Left hindlimb (tissue), 1 donor: ENCODE measurements at regions not wholly inside any gene's neighbourhood (a gene's known extent, or its start where the extent isn't known, plus 50 kb on each side); places are given as distances from the start of the nearest gene placed in this dataset.
"Not testable (repeated sequence)": the region's sequence is repeated elsewhere in the genome, so short reads cannot be mapped to it uniquely, and the experiment has no call there.

Source experiments
- DNase-seq: peaks from one replicate; pipeline ENCODE4 v3.0.0-alpha.2; 2018

DNA sequence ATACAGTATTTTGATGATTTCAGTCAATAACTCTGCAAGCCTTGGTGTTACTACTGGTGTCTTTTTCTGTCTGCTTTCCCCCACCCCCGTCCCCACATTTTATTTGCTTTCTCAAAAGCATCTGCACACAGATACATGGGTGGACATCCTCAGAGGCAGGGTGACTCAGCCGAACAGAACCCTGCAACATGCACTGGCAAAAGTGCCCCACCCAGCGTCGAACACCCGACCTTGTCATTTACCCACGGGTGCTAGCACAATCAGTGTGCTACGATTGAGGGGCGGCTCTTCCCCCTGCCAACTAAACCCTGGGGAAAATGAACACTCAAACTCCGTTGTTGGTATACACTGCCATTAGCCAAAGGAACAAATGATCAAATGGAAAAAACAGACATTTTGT lies 115.9 kb upstream of the NAA20 start:
- DNase-seq, result no peak

DNA sequence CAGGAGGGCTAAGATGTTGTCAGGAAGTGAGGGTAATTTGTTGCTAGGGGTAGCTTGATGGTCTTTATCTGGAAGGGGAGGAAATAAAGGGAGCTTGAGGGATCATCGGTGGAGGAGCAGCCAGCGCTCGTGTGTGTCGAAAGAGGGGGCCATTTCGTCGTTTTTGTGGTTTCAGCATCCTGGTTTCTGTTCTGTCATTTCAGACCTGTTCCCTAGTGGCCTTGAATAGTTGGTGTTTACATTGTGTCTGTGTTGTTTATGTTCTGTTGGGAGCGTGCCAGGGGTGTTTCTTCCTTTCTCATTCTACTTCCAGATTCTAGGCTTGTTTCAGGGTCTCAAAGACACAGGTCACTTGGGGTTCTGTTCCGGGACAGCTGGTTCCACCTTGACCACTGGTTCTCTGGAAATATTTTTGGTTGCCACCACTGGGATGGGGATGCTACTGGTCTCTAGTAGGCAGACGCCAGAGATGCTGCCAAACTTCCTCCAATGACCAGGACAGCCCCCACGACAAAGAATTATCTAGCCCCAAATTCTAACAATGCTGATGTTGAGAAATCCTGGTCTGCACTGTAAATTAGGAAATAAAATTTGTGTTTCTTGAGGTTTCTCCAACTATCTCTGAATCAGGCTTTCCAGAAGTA lies 113.9 kb upstream of the NAA20 start:
- peak; percentile 42 for DNase-seq

DNA sequence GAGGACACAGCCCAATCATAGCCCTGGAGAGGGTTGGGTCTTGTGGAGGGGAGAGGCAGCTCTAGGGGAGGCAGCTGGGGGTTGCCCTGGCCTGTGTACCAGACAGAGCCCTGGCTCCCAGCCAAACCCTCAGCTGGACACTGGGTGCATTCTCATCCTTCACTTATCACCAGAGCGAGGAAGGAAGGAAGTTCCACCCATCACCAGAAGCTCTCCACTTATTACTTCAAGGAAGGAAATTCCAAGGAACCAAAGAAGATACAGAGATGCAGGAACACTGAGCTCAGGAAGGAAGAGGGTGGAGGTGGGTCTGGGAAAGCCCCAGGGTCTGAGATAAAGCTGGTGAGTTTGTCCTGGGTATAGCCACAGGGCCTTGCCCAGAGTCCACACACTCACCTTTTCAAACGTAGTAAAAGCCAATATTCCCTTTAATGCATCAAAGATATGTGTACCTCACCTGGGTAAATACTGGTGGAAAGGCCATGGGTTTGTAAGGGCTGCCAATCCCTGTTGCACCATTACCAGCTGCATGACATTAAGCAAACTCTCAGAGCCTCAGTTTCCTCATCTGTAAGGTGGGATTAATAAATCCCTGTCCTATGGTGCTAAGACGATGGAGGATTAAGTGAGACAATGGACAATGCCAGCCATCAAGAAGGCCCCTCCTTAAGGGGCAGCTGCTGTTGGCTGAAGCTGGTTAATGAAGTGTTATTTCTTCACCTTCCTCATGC lies 109.7 kb upstream of the NAA20 start:
- DNase-seq, result no peak

GRCh38 chr20:19908576-19908975 lies 108.6 kb upstream of the NAA20 start:
- no peak for DNase-seq

DNA sequence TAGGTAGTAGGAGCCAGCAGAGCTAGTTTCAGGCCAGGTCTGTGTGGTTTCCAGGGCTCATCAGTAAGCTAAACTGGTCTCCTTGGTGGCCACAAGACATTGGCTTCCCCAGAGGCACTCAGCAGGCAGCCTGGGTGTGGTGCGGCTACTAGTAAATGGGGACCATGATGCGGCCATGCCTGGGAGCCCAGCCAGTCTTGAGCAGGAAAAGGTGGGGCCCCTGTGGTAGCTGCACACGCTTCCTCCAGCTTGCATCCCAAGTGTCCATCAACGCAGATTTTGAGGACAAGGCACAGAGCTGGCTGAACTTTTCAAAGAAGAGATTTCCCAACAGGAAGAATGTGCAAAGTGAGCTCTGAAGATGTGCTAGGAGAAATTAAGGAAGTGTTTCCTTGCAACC lies 107.4 kb upstream of the NAA20 start:
- DNase-seq, result no peak

DNA sequence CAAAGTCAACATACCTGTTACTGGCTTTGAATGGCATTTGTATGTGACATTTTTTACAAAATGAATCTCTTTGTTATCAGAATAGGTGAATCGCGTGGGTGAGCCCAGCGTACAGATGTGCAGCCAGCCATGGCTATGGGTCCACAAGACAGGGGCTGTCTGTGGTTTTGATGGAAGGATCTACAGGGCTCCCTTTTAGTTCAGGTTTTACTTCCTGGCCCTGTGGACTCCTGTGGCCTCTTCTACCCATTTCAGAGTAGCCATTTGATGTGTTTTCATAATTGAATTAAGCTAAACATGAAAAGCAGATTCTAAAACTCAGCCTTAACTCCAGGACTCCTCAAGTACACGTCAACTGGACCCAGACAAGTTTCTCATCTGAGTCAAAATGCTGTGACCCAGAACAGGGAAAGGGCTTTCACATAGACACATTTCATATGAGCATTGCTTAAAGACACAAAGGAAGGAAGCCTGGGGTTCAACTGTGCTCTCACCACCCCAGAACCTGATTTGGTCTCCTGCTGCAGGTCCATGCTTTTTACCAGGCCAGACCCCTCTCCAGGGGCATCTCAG lies 105.3 kb upstream of the NAA20 start:
- no peak for DNase-seq

GRCh38 chr20:19913349-19913748 lies 103.8 kb upstream of the NAA20 start:
- DNase-seq, result no peak

DNA sequence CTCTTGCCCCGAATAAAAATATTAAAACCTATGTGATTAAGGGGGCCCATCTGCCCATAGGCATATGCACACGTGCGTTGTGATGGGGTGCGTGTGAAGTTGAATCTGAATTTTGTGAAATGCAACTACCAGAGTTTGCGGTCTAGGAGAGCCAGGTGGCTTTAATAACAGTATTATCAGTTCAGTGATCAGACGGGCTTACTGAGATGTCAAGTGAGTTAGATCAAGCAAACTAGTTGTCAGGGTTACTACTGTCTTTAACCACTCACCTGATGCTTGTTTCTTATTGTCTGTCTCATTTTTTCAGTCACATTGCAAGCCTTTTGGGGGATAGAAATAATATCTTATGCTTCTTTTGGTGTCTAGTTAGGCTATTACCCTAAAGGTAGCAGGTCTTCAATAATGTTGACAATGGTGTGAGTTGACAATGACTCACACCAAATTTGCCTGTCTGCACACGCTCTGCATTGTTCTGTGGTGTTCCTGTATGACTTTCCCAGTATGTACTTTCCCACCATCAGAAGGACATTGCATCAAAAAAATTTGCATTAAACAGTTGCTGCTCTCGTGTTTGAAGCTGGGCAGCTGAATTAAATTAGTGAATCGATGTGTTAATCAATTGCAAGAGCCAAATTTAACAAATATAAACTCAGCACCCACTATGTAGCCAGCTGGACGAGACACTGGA lies 103.1 kb upstream of the NAA20 start:
- no peak for DNase-seq

DNA sequence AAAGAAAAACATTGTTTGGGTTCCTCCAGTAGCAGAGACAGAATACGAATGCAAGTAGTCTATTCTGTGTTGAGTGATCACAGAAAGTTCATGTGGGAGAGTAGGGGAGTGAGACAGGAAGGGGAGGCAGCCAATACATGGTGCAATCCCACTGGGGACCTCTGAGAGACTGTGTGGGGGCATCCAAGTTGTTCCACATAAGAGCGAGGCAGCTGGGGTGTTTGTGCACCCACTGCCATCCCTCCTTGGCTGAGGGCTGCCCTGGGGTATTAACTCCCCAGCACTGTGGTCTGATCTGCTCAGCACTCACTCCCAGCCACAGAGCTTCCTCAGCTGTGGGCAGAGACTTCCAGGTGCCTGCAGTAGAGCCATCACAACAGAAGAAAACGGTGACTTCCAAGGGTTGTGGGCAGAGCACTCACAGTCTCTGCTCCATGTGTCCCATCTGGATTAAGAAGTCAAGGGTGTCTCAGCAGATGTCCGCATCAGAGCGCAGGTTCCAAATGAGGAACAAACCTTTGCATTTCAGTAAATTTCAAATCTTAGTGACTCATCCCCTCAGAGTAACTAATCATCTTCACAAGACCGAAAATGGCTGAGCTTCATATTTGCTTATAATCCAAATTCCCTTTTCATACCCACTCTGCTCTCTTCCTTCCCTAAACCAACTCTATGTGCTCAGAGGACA lies 101.9 kb upstream of the NAA20 start:
- no peak for DNase-seq

DNA sequence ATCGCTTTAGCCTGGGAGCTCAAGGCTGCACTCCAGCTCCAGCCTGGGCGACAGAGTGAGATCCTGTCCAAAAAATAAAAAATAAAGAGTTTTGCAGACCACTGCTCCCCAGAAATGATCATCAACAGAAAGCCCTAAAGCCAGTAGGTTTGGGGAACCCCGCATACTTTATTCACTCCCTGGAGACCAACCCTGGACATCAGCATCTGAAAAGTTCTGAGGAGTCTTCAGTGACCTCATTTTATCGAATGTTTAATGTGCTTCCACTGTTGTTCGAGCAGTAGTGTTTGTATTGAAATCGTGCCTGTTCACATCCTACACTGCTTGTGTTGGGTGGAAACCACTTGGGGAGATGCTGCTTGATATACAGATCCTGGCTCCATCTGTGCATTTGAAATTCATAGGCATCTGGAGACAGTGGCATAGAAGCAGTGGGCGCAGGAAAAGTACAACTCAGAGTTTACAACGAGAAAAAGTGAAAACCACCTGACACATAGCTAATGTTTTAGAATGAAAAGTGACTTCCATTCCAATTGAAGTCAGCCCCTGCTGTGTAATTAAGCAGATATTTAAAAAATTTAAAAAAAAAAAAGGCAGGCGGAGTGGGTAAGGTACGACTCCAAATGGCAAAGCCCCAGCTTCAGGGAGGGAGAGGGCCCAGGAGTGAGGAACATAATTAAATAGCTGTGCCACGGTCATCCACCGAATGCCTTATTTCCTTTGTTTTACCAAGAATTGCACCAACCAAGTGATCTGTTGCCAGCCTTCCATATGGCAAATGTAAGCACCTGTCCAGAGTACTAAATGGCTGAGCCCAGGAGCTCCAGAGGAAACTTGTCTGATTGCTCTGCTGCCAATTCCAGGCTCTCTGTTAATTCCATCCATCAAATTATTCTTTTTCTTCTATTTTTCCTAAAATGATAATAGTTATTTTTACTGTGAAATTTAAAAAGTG lies 100.4 kb upstream of the NAA20 start:
- DNase-seq, result no peak

DNA sequence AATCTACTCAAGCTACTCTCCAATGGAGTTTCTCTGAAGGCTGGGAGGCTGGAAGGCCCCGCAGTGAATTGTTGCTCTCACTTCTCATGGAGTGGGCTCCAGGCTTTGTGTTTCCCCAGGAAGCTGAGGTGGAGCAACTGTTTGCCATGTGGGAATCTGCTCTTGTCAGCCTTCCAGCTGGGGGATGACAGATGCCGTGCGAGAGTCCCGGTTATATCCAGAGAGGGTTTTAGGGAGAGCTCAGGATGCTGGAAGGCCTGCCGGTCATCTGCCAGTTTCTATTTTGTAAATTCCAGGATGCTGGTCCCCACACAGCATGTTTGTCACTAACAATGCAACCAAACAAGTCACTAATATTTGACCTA lies 98.2 kb upstream of the NAA20 start:
- no peak for DNase-seq

DNA sequence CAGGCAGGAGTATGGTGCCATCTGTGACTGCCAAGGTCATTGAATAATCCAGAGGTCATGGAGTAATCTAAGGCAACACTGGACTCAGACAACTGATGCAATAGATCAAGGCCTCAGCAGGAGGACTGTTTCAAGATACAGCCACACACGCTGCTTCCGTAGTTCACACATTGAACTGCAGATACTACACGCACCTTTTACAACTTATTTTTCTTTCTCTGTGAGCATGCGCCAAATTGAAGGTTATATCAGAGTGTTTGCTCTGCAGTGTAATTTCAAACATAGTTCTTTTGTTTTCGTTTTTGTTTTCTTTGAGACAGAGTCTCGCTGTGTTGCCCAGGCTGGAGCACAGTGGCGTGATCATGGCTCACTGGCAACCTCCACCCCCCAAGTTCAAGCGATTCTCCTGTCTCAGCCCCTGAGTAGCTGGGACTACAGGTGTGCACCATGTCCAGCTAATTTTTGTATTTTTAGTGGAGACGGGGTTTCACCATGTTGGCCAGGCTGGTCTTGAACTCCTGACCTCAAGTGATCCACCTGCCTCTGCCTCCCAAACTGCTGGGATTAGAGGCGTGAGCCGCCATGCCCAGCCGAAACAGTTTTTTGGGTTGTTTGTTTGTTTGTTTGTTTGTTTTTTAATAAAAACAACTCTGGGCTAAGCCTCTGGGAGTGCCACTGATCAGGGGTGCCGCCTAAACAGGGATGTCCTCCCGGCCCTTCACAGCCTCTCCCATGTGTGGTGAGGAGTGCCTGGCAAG lies 96.6 kb upstream of the NAA20 start:
- DNase-seq, result no peak

GRCh38 chr20:19921284-19921793 lies 95.8 kb upstream of the NAA20 start:
- DNase-seq, result no peak

GRCh38 chr20:19921829-19922228 lies 95.3 kb upstream of the NAA20 start:
- DNase-seq, result not testable (repeated sequence)

DNA sequence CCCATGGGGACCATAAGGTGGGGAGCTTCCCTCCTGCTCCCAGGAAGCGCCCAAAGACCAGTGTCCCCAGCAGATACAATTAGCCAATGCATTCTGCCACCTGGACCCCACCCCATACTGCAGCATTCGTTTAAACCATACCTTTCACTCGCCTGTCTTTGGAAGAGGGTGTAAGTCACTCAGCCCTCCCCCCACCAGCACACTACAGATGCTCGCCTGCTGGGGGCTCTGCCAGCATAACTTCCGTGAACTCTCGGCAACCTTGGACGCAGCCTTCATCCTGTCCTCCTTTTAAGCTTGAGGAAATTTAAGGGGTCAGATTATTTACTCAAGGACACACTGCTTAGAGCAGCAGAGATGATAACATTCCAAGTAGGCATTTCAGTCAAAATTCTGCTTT lies 94.4 kb upstream of the NAA20 start:
- DNase-seq, result no peak

DNA sequence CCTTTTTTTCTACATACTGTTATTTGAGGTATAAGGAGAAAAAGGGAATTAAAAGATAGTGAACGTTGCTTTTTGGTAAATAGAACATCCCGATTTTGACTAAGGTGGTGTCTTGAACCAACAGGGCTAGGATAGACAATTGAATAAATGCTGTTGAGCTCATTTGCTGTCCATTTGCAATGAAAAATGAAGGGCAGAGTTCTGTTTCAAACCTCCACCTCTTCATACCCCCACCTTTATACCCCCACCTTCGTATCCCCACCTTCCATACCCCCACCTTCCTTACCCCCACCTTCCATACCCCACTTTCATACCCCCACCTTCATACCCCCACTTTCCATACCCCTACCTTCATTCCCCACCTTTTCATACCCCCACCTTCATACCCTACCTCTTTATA lies 93.4 kb upstream of the NAA20 start:
- DNase-seq, result no peak

- DNase-seq, result no peak
These were observed 92.9 kb upstream of the NAA20 start for GRCh38 chr20:19924255-19924654.

DNA sequence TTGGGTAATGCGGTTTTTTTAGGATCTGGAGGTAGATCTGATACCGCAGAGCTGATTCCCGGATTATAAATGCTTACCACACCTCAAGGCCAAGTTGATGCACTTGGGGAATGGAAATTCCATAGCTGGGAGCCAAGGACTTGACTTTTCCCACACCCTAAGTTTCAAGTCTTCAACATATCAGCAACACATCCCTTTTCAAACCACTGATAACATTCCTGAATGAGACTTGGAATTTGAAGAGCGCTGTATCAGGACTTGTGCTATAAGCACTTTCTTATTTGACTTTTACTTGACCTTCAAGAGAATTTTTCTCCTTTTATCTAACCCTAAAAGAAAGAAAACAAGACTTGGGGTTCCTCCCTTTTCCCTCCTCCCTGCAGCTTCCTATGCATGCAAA lies 90.6 kb upstream of the NAA20 start:
- no peak for DNase-seq

- DNase-seq, result no peak
These were observed 88.7 kb upstream of the NAA20 start for GRCh38 chr20:19928328-19929011.

GRCh38 chr20:19929012-19929360 lies 88.2 kb upstream of the NAA20 start:
- DNase-seq, result no peak
